ENCODE measurements at regions not wholly inside any gene's neighbourhood (a gene's known extent, or its start where the extent isn't known, plus 50 kb on each side); places are given as distances from the start of the nearest gene placed in this dataset.
"Not testable (repeated sequence)": the region's sequence is repeated elsewhere in the genome, so short reads cannot be mapped to it uniquely, and the experiment has no call there.

DNA sequence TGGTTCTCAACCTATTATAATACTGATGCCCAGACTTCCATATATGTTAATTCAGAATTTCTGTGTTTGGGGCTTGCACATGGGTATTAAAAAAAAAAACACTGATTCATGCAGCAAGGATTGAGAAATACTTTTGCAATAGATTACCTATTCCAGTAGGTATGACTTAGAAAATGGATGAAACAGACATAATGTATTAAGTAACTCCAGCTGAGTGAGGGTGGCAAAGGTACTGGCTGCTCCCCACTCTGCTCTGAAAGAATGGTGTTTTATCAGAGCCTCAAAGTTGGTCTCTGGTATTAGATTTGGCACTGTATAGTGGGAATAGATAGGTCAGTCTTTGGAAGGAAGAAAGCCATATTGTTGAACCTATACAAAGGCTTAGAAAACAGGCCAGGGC lies 234.3 kb upstream of the FOLH1 start:
- peak; percentile 0 for DNase-seq (ENCODE audit: low read depth)
- TF ChIP-seq, protein P1, sequence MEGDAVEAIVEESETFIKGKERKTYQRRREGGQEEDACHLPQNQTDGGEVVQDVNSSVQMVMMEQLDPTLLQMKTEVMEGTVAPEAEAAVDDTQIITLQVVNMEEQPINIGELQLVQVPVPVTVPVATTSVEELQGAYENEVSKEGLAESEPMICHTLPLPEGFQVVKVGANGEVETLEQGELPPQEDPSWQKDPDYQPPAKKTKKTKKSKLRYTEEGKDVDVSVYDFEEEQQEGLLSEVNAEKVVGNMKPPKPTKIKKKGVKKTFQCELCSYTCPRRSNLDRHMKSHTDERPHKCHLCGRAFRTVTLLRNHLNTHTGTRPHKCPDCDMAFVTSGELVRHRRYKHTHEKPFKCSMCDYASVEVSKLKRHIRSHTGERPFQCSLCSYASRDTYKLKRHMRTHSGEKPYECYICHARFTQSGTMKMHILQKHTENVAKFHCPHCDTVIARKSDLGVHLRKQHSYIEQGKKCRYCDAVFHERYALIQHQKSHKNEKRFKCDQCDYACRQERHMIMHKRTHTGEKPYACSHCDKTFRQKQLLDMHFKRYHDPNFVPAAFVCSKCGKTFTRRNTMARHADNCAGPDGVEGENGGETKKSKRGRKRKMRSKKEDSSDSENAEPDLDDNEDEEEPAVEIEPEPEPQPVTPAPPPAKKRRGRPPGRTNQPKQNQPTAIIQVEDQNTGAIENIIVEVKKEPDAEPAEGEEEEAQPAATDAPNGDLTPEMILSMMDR (IDR thresholded peaks at IDR 0.05; ENCODE audit: insufficient read depth, low read depth, low read length, missing control alignments): no peak
- H3K4me3 ChIP-seq (ENCODE audit: low read length): no peak overlapping the region

DNA sequence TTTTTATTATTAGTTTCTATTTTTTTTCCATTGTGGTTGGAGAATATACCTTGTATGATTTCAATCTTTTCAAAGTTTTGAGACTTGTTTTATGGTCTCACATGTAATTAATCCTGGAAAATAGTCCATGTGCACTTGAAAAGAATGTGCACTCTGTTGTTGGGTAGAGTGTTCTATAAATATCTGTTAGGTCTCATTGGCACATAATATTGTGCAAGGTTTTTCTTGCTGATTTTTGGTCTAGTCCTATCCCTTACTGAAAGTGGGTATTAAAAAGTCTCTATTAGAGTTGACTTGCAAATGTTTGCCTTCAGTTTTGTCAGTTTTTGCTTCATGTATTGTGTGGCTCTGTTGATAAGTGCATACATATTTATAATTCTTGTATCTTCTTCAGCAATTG lies 231.5 kb upstream of the FOLH1 start:
- DNase-seq (ENCODE audit: low read depth); H3K4me3 ChIP-seq (ENCODE audit: low read length): not testable (repeated sequence)

DNA sequence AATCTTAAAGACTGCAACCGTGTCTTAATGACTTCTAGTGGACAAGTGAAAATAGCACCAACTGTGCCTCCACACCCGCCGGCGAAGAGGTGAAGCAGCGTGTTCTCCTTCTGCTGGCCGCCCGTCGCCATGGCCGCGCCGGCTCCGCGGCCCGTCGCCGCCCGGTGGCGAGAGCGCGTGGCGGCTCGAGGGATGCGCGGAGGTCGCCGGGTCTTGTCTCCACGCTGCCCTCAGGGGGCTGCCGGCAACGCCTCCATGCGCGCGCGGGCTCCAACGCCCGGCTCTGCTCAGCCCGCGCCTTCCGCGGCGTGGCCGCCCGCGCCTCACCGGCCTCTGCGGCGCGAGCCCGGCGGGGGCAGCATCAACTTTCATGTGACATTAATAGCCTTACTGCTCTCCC lies 225.9 kb upstream of the FOLH1 start:
- H3K4me3 ChIP-seq (ENCODE audit: low read length); DNase-seq (ENCODE audit: low read depth): not testable (repeated sequence)

DNA sequence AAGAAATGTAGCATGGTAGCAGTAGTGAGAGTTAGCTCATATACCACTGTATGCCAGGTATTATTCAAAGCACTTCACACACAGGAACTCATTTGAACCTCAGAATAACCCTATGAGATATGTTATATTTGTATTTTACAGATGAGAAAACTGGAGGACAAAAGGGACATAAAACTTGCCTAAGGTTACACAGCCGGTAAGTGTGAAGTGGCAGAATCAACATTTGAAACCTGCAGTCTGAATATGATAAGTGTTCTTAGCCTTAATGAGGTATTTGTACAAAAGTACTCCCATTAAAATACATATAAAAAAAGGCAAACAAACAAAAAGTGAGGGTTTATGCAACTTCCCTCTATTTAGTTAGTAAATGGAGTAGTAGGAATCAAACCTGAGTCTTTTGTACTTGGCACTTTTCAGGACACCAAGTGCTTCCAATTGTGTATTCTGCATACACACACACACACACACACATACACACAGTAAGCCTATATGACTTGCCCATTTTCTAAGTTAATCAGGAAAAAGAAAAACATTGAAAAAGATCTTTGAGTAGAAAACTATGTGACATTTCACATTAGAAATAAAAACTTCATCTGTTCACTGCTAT lies 223.9 kb upstream of the FOLH1 start:
- no peak for DNase-seq (ENCODE audit: low read depth)
- TF ChIP-seq, protein P1 (IDR thresholded peaks at IDR 0.05; ENCODE audit: insufficient read depth, low read depth, low read length, missing control alignments): no peak

DNA sequence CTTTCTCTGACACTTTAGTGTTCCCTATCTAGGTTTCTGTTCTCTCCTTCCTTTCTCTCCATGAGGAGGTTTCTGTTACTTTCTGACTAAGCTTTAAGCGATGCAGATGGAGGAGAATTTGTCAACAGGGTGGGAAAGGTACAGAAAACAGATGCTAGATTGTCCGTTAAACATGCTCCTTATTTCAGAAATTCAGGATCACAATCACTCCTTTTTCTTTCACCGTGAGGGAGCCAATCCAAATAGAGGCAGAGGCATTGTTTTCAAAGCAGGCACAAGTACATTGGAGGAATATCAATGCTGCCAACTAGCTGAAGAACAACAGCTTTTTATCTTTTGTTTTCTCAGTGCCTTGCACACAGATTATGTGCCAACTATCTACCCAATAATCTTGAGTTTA lies 215.7 kb upstream of the FOLH1 start:
- TF ChIP-seq, protein P1 (IDR thresholded peaks at IDR 0.05; ENCODE audit: insufficient read depth, low read depth, low read length, missing control alignments): no peak
- H3K4me3 ChIP-seq (ENCODE audit: low read length): no peak overlapping the region
- no peak for DNase-seq (ENCODE audit: low read depth)

More for the DNA sequence above, 223.9 kb upstream of the FOLH1 start:
- no peak overlapping the region for H3K4me3 ChIP-seq (ENCODE audit: low read length)

DNA sequence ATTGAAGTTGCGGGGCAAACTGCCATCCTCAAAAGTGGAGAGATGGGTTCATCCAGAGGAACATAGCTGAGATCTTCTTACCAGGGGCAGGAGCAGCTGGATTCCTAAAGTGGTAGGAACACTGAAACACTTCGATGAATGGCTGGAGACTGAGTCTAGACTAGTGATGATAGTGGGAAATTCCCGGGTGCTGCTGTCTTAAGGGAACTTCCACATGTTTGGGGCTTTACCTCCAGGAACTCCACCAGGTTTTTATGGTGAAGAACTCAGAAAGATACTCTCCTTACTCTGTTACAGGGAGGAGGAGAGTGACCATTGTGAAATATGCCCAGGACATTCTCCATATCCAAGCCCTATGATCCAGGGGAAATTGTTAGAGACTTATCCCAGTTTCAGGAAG lies 210.5 kb upstream of the FOLH1 start:
- not testable (repeated sequence) for H3K4me3 ChIP-seq (ENCODE audit: low read length); DNase-seq (ENCODE audit: low read depth)

DNA sequence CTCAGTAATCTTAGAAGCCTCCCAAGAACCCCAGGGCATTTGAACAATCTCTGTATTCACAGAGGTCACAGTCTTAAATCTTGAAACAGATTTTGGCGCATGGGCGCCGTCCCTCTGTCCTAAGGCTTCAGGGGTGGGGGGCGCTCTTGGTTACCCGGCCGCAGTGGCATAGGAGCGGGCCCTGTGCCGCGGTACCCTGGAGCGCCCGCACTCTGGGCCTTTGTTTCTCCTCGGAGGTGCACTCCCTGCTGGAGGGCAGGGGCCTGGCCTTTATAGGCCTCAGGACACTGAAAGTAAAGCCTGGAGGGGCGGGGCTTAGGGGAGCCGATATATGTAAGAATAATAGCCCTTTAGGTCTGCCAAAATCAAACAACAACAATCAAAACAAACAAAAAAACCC lies 197.3 kb upstream of the FOLH1 start:
- H3K4me3 ChIP-seq (ENCODE audit: low read length): no peak overlapping the region
- TF ChIP-seq, protein P1 (IDR thresholded peaks at IDR 0.05; ENCODE audit: insufficient read depth, low read depth, low read length, missing control alignments): no peak
- DNase-seq (ENCODE audit: low read depth): no peak

DNA sequence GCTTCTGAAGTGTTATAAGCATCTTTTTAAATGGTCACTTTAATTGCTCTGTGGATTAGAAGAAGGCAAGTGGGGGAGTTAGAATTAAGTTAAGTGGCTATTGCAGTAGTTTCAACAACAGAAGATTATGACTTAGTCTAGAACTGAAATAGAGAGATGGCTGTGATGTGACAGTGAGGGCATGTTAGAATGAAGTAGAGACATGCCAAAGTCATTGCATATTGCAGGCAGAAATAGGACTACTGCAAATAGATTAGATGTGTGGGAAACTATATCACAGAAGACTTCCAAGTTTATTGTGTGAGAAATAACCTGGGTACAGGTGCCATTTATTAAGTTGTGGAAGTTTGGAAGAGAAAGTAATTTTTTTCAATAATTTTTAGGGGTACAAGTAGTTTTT lies 187.4 kb upstream of the FOLH1 start:
- not testable (repeated sequence) for H3K4me3 ChIP-seq (ENCODE audit: low read length); DNase-seq (ENCODE audit: low read depth)

DNA sequence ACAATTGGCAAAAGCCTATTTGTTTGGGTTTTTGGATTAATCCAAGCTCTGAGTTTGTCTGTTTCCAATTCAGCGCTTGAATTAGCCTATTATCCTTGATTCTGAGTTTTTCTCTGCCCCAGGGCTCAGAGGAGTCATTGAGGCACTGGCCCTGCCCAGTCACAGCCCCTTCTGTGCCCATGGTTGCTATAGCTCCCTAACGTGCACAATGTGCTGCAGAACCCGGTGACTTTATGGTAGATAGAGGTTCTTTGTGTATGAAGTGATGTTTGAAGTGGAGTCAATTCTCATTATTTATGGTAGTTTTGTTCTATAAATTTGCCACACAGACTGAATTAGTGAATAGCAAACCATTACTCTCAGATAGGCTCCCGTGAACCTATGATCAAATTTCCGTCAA lies 182.0 kb upstream of the FOLH1 start:
- not testable (repeated sequence) for H3K4me3 ChIP-seq (ENCODE audit: low read length); DNase-seq (ENCODE audit: low read depth)

DNA sequence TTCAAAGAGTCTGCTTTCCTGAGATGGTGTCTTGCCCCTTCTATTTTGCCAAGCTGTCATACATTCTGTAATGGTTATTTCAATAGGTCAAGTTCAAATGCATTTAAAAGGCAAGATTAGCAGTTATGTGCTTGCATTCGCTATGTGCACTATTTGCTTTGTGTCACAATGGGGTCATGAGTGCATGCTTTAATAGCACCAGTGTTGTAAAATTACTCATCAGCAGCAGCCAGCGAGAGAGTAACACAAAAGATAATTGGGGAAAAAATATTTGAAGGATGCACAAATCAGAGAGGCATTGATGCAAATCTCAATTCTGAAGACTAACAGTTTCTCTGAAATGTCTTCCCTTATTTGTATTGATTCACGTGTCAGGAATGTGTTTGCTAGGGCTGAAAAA lies 180.7 kb upstream of the FOLH1 start:
- DNase-seq (ENCODE audit: low read depth); H3K4me3 ChIP-seq (ENCODE audit: low read length): not testable (repeated sequence)

DNA sequence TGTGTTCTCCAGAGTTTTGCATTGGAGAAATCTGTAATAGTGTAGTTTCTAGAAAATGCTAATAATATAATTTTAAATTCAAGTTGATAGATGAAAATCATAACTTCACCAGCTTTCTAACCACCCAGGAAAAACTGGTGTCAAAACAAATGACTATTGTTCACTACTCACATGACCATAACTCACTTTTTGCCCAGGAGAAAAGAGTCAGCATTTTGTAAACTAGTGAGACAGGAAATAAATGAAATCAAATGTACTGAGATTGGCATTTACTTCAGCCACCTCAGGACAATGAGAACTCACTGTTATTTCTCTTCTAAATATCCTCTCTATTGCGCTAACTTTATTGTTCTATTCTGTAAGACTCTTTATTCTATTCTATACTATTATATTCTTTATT lies 176.0 kb upstream of the FOLH1 start:
- H3K4me3 ChIP-seq (ENCODE audit: low read length); DNase-seq (ENCODE audit: low read depth): not testable (repeated sequence)
